Panc1 (cell line): ENCODE measurements at regions not wholly inside any gene's neighbourhood (a gene's known extent, or its start where the extent isn't known, plus 50 kb on each side); places are given as distances from the start of the nearest gene placed in this dataset.
A peak's percentile ranks its signal among the peaks of the same experiment; 100 is the strongest.

Source experiments
- ATAC-seq: fragments of 200-7000 bp; cut with Tn5 transposase; 2 replicates; pipeline ENCODE4 v1.9.1; 2020; ENCODE audit warnings: mild to moderate bottlenecking, moderate library complexity
- BruUV-seq: library from RNA; stranded (reverse); fragments of 400-500 nt; replicated peaks from 2 replicates; lab custom pipeline; 2021; lab: Mats Ljungman, UMichigan
- CTCF ChIA-PET: fragments of 300-600 bp; sonication (Branson Sonifier 250); formaldehyde crosslinking; loops from one replicate; lab custom pipeline; 2022; ENCODE audit warnings: antibody characterized with exemption; lab: Charles Lee
- POLR2A ChIA-PET: fragments of 300-600 bp; sonication (Branson Sonifier 250); formaldehyde crosslinking; loops from one replicate; lab custom pipeline; 2022; ENCODE audit warnings: antibody characterized with exemption; lab: Charles Lee
- DNase-seq: peaks from one replicate; pipeline ENCODE4 v3.0.0-alpha.2; 2010; ENCODE audit warnings: low read depth, low spot score
- H3K27ac ChIP-seq: 2 replicates; pipeline ENCODE4 v1.5.1; 2011; ENCODE audit warnings: mild to moderate bottlenecking, low read length, inconsistent platforms
- H3K27me3 ChIP-seq: fragments of 200-500 bp; sonication (Bioruptor generic); 2 replicates; pipeline ENCODE4 v1.6.0; 2014; ENCODE audit warnings: low read length, inconsistent platforms; ENCODE audit not compliant: control insufficient read depth, insufficient read depth
- H3K36me3 ChIP-seq: fragments of 200-500 bp; sonication (Bioruptor generic); 2 replicates; pipeline ENCODE4 v1.5.1; 2014; ENCODE audit warnings: inconsistent platforms, mild to moderate bottlenecking, low read length, moderate library complexity; ENCODE audit not compliant: control insufficient read depth, insufficient read depth
- H3K4me1 ChIP-seq: 2 replicates; pipeline ENCODE4 v1.5.1; 2011; ENCODE audit warnings: inconsistent platforms, mild to moderate bottlenecking, low read length, moderate library complexity; ENCODE audit not compliant: control insufficient read depth, insufficient read depth
- H3K4me3 ChIP-seq, 2 experiments: 2 replicates each; pipeline ENCODE4 v1.5.1; 2011 to 2012; ENCODE audit warnings: low read depth in 2 of 2, low read length in 2 of 2, mild to moderate bottlenecking in 2 of 2, inconsistent platforms in 1 of 2, moderate library complexity in 1 of 2
- H3K9me3 ChIP-seq: fragments of 200-500 bp; sonication (Bioruptor generic); 2 replicates; pipeline ENCODE4 v1.5.1; 2014; ENCODE audit warnings: low read depth, mild to moderate bottlenecking, inconsistent platforms, low read length, moderate library complexity; ENCODE audit not compliant: control insufficient read depth, insufficient read depth
- POLR2AphosphoS5 ChIP-seq: IDR thresholded peaks from 2 replicates; pipeline ENCODE4 v1.6.1; 2012; ENCODE audit warnings: mild to moderate bottlenecking, low read depth, low read length, moderate library complexity
- REST ChIP-seq, 2 experiments: IDR thresholded peaks; 2 replicates each; pipeline ENCODE4 v1.6.1; 2011 to 2012; ENCODE audit warnings: low read depth in 2 of 2, control low read depth in 1 of 2, low read length in 1 of 2, mild to moderate bottlenecking in 1 of 2, moderate library complexity in 1 of 2; ENCODE audit not compliant: insufficient read depth in 1 of 2
- SIN3A ChIP-seq: IDR thresholded peaks from 2 replicates; pipeline ENCODE4 v1.6.1; 2012; ENCODE audit warnings: low read depth, mild to moderate bottlenecking, low read length, moderate library complexity, borderline replicate concordance; ENCODE audit not compliant: insufficient read depth
- TCF7L2 ChIP-seq: IDR thresholded peaks from 2 replicates; pipeline ENCODE4 v1.6.1; 2011; ENCODE audit warnings: mild to moderate bottlenecking, low read depth, low read length, inconsistent platforms
- in situ Hi-C: cut with HindIII; loops from 2 replicates; pipeline ENCODE4 v1.10.0; 2016; ENCODE audit warnings: low sequenced_read_pairs, low pct_unique_long_range_greater_than_20kb
- intact Hi-C: fragments of 100-400 bp; cut with micrococcal nuclease; formaldehyde crosslinking; loops from one replicate; pipeline ENCODE4 v1.10.0; 2022; ENCODE audit not compliant: unreplicated experiment
- TF ChIP-seq, protein P1 (sequence below): fragments of 450-650 bp; IDR thresholded peaks from 2 replicates; pipeline ENCODE4 v1.5.1; 2017; ENCODE audit warnings: mild to moderate bottlenecking

DNA sequence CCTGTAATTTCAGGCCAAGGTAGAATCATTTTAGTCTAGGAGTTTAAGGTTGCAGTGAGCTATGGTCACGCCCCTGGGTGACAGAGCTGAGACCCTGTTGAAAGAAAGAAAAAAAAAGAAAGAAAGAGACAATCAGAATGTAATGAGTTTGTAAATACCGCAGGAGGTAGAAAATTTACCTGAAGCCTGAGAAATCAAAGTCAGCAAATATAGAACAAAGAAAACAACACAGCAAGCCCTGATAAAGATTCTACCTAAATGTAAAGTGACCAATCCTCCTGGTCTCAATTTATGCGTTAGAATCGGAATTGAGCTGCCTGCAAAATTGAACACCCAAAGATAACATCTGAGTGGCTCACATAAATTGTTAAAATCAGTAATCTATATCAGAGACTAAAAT is 146.5 kb upstream of the ZNF184 start:
- no peaks in the 10 kb centered on the region for H3K9me3 ChIP-seq
- intact Hi-C loops (loop anchor here (5.0 kb wide), 1 partner anchor 53 kb away; no protein-coding TSS in a partner anchor), in situ Hi-C loops (no loop called here)
- H3K4me3 ChIP-seq = no peak overlapping the region
- H3K27me3 ChIP-seq = 0 out of 2 replicates have a peak, but pooled peaks cover 2% of the 10 kb centered on the region
- DNase-seq (no peak), ATAC-seq (no peak)
- ChIA-PET CTCF (no interaction called here), POLR2A (no interaction called here)
- H3K36me3 ChIP-seq = no peaks in the 10 kb centered on the region
- H3K4me1 ChIP-seq = 0 out of 2 replicates have a peak, but pooled peaks cover 3% of the 10 kb centered on the region
- TF ChIP-seq REST (IDR thresholded peaks at IDR 0.05; ENCODE audit: insufficient read depth in 1 of 2, low read depth in 2 of 2, low read length in 1 of 2) = no peak
- TF ChIP-seq SIN3A = no peak
- no peak for TF ChIP-seq POLR2AphosphoS5
- TF ChIP-seq, protein P1, sequence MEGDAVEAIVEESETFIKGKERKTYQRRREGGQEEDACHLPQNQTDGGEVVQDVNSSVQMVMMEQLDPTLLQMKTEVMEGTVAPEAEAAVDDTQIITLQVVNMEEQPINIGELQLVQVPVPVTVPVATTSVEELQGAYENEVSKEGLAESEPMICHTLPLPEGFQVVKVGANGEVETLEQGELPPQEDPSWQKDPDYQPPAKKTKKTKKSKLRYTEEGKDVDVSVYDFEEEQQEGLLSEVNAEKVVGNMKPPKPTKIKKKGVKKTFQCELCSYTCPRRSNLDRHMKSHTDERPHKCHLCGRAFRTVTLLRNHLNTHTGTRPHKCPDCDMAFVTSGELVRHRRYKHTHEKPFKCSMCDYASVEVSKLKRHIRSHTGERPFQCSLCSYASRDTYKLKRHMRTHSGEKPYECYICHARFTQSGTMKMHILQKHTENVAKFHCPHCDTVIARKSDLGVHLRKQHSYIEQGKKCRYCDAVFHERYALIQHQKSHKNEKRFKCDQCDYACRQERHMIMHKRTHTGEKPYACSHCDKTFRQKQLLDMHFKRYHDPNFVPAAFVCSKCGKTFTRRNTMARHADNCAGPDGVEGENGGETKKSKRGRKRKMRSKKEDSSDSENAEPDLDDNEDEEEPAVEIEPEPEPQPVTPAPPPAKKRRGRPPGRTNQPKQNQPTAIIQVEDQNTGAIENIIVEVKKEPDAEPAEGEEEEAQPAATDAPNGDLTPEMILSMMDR = no peak
- no peak for TF ChIP-seq TCF7L2
- no peak overlapping the region for H3K27ac ChIP-seq
- BruUV-seq = no TSS peak

DNA sequence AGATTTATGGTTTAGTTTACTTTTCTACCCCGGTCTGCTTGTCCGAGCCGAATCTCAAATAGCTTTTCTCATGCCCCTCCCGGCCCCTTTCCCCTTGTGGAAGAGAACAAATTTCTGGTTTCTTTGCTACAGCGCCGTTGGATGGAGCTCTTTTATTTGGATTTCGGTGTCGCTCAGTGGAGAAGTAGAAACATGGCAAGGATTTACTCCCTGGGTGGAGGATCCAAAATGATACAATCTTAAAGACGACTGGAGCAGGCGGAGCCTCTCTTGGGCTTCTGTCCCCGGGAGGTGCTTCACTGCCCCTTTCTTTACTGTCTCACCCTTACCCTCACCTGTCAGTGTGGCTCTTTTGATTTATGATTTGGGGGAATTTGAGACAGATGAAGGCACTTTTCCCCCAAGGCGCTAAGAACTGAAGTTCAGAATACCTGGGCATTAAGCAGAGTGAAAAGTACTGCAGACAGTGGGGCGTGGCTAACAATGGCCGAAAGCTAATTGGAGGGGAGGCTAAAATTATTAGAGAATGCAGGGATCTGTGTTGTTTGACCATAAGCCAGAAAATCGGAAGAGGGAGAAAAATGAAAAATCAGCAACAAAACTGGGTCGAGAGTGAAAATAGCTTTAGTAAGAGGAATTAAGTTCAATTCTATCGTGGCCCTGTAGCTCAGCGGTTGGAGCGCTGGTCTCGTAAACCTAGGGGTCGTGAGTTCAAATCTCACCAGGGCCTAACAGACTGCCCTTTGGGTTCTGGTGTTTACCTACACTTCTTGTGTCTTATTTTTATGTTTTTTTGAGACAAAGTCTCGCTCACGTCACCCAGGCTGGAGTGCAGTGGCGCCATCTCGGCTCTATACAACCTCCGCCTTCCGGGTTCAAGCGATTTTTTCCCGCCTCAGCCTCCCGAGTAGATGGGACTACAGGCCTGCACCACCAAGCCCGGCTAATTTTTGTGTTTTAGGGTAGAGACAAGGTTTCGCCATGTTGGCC is 145.1 kb upstream of the ZNF184 start:
- peak; percentile 92 for ATAC-seq
- DNase-seq = no peak
- ChIA-PET CTCF (interaction anchor here (0.5 to 1.2 kb wide), 3 partner anchors 12 to 67 kb away, joined by 3 to 5 read pairs (median 3); no protein-coding TSS in a partner anchor), POLR2A (interaction anchor here (1.0 kb wide), 1 partner anchor 51 kb away, joined by 3 read pairs; no protein-coding TSS in a partner anchor)
- intact Hi-C loops = loop anchor here (5.0 kb wide), 1 partner anchor 54 kb away; no protein-coding TSS in a partner anchor
- Histone ChIP-seq H3K36me3 (no peaks in the 10 kb centered on the region), H3K27ac (peak overlapping the region; percentile 45; the same call in 1 of the 2 replicates), H3K4me1 (0 out of 2 replicates have a peak, but pooled peaks cover 3% of the 10 kb centered on the region), H3K27me3 (0 out of 2 replicates have a peak, but pooled peaks cover 2% of the 10 kb centered on the region), H3K4me3 (peak overlapping the region; percentile 71 to 84), H3K9me3 (no peaks in the 10 kb centered on the region)
- BruUV-seq = no TSS peak
- in situ Hi-C loops = no loop called here
- TF ChIP-seq SIN3A = no peak
- TF ChIP-seq, protein P1 = peak; percentile 37; the same call in 1 of the 2 replicates
